H9 (cell line): ENCODE measurements at regions not wholly inside any gene's neighbourhood (a gene's known extent, or its start where the extent isn't known, plus 50 kb on each side); places are given as distances from the start of the nearest gene placed in this dataset.

Experiments
- DNase-seq: peaks from one replicate; pipeline ENCODE4 v3.0.0-alpha.2; 2017
- H2AFZ ChIP-seq: one replicate; pipeline ENCODE4 v1.6.1; 2013; ENCODE audit warnings: mild to moderate bottlenecking, low read length, control low read depth, moderate library complexity
- H2AK5ac ChIP-seq: 2 replicates; pipeline ENCODE4 v1.6.1; 2013; ENCODE audit warnings: low read length, control low read depth, mixed read lengths; ENCODE audit not compliant: insufficient read length
- H2BK120ac ChIP-seq: one replicate; pipeline ENCODE4 v1.6.1; 2013; ENCODE audit warnings: low read depth, mild to moderate bottlenecking, low read length, control low read depth, inconsistent platforms; ENCODE audit not compliant: poor library complexity, severe bottlenecking
- H2BK12ac ChIP-seq: 2 replicates; pipeline ENCODE4 v1.6.1; 2013; ENCODE audit warnings: low read length, control low read depth, mixed read lengths, low read depth; ENCODE audit not compliant: insufficient read length
- H2BK15ac ChIP-seq: 2 replicates; pipeline ENCODE4 v1.6.1; 2013; ENCODE audit warnings: low read depth, low read length, control low read depth
- H2BK20ac ChIP-seq: one replicate; pipeline ENCODE4 v1.6.1; 2013; ENCODE audit warnings: low read depth, mild to moderate bottlenecking, low read length, control low read depth, inconsistent platforms; ENCODE audit not compliant: poor library complexity, severe bottlenecking
- H2BK5ac ChIP-seq: 2 replicates; pipeline ENCODE4 v1.6.1; 2013; ENCODE audit warnings: low read length, control low read depth, mixed read lengths; ENCODE audit not compliant: insufficient read length
- H3K14ac ChIP-seq: 2 replicates; pipeline ENCODE4 v1.6.1; 2013; ENCODE audit warnings: low read length, control low read depth; ENCODE audit not compliant: insufficient read depth
- H3K18ac ChIP-seq: 2 replicates; pipeline ENCODE4 v1.6.1; 2013; ENCODE audit warnings: low read depth, mild to moderate bottlenecking, mixed read lengths, low read length, control low read depth; ENCODE audit not compliant: insufficient read length
- H3K23ac ChIP-seq: 2 replicates; pipeline ENCODE4 v1.6.1; 2013; ENCODE audit warnings: low read length, control low read depth, mixed read lengths, low read depth; ENCODE audit not compliant: insufficient read length
- H3K23me2 ChIP-seq: 2 replicates; pipeline ENCODE4 v1.6.1; 2013; ENCODE audit warnings: low read depth, mild to moderate bottlenecking, mixed read lengths, low read length, control low read depth; ENCODE audit not compliant: insufficient read length, poor library complexity, severe bottlenecking
- H3K27ac ChIP-seq: 2 replicates; pipeline ENCODE4 v1.5.1; 2013; ENCODE audit warnings: low read length, control low read depth, mixed read lengths, low read depth; ENCODE audit not compliant: insufficient read length
- H3K27me3 ChIP-seq: 2 replicates; pipeline ENCODE4 v1.6.1; 2013; ENCODE audit warnings: low read length, control low read depth, inconsistent platforms; ENCODE audit not compliant: insufficient read depth
- H3K4ac ChIP-seq: 2 replicates; pipeline ENCODE4 v1.6.1; 2013; ENCODE audit warnings: low read depth, mild to moderate bottlenecking, control low read depth, inconsistent platforms, low read length, moderate library complexity
- H3K4me1 ChIP-seq: 2 replicates; pipeline ENCODE4 v1.6.1; 2013; ENCODE audit warnings: low read length, control low read depth, inconsistent platforms; ENCODE audit not compliant: insufficient read depth
- H3K4me2 ChIP-seq: 2 replicates; pipeline ENCODE4 v1.6.1; 2013; ENCODE audit warnings: low read length, control low read depth, mixed read lengths; ENCODE audit not compliant: insufficient read length, insufficient read depth
- H3K56ac ChIP-seq: 2 replicates; pipeline ENCODE4 v1.6.1; 2013; ENCODE audit warnings: low read depth, mild to moderate bottlenecking, mixed read lengths, low read length, control low read depth; ENCODE audit not compliant: insufficient read length
- H3K79me1 ChIP-seq: 2 replicates; pipeline ENCODE4 v1.6.1; 2013; ENCODE audit warnings: low read depth, mild to moderate bottlenecking, moderate library complexity, low read length, control low read depth, inconsistent platforms; ENCODE audit not compliant: insufficient read depth, poor library complexity, severe bottlenecking
- H3K79me2 ChIP-seq: 2 replicates; pipeline ENCODE4 v1.6.1; 2013; ENCODE audit warnings: low read length, control low read depth, inconsistent platforms; ENCODE audit not compliant: insufficient read depth
- H3K9ac ChIP-seq: 2 replicates; pipeline ENCODE4 v1.6.1; 2013; ENCODE audit warnings: low read length, control low read depth, mixed read lengths; ENCODE audit not compliant: insufficient read length; ENCODE audit errors: extremely low read depth
- H3K9me3 ChIP-seq: one replicate; pipeline ENCODE4 v1.6.1; 2013; ENCODE audit warnings: low read depth, low read length, inconsistent platforms; ENCODE audit not compliant: control insufficient read depth
- H3T11ph ChIP-seq: one replicate; pipeline ENCODE4 v1.6.1; 2013; ENCODE audit warnings: mild to moderate bottlenecking, low read length, control low read depth, inconsistent platforms
- H4K20me1 ChIP-seq: one replicate; pipeline ENCODE4 v1.6.1; 2013; ENCODE audit not compliant: control insufficient read depth, insufficient read length, insufficient read depth
- H4K5ac ChIP-seq: 2 replicates; pipeline ENCODE4 v1.6.1; 2013; ENCODE audit warnings: low read depth, mild to moderate bottlenecking, mixed read lengths, low read length, control low read depth; ENCODE audit not compliant: insufficient read length
- H4K8ac ChIP-seq: replicated peaks from 2 replicates; pipeline ENCODE4 v1.6.1; 2013; ENCODE audit warnings: low read length, control low read depth, mixed read lengths, low read depth; ENCODE audit not compliant: insufficient read length
- H4K91ac ChIP-seq: 2 replicates; pipeline ENCODE4 v1.6.1; 2013; ENCODE audit warnings: low read depth, mild to moderate bottlenecking, moderate library complexity, mixed read lengths, low read length, control low read depth; ENCODE audit not compliant: insufficient read length
- H3K27ac Mint-ChIP-seq, 3 experiments: 2 replicates in 2 of 3; 3 replicates in 1 of 3; pipeline ENCODE4 v1.8.0; 2020 to 2021; ENCODE audit warnings: mixed read lengths in 3 of 3, mild to moderate bottlenecking in 1 of 3, moderate library complexity in 1 of 3
- H3K27me3 Mint-ChIP-seq: 2 replicates; pipeline ENCODE4 v1.8.0; 2021; ENCODE audit warnings: low read depth, mild to moderate bottlenecking, moderate library complexity, mixed read lengths
- H3K36me3 Mint-ChIP-seq, 3 experiments: 2 replicates in 2 of 3; 3 replicates in 1 of 3; pipeline ENCODE4 v1.8.0; 2020 to 2021; ENCODE audit warnings: low read depth in 3 of 3, mixed read lengths in 3 of 3; ENCODE audit not compliant: insufficient read depth in 1 of 3
- H3K4me1 Mint-ChIP-seq, 2 experiments: 2 replicates each; pipeline ENCODE4 v1.8.0; 2020; ENCODE audit warnings: mixed read lengths in 2 of 2
- H3K4me3 Mint-ChIP-seq, 2 experiments: 2 replicates in 1 of 2; 3 replicates in 1 of 2; pipeline ENCODE4 v1.8.0; 2020 to 2021; ENCODE audit warnings: mild to moderate bottlenecking in 2 of 2, mixed read lengths in 2 of 2, moderate library complexity in 1 of 2
- H3K9me3 Mint-ChIP-seq, 2 experiments: 2 replicates in 1 of 2; 3 replicates in 1 of 2; pipeline ENCODE4 v1.8.0; 2020; ENCODE audit warnings: mild to moderate bottlenecking in 2 of 2, mixed read lengths in 2 of 2, moderate library complexity in 1 of 2
- CTCF ChIP-seq: fragments of 200-600 bp; sonication (generic); conservative IDR thresholded peaks from 3 replicates; pipeline ENCODE4 v1.8.0; 2021; ENCODE audit warnings: antibody characterized with exemption, mild to moderate bottlenecking
- WGBS: extraction: QIAGEN DNeasy Blood & Tissue Kit; methylation state at CpG from one replicate; pipeline ENCODE4 v1.1.7; 2013; ENCODE audit warnings: missing lambda C conversion rate, low lambda C conversion rate, mixed read lengths; ENCODE audit not compliant: insufficient read length; ENCODE audit errors: extremely low coverage; 5-methylcytosine and 5-hydroxymethylcytosine counted together

GRCh38 chr4:24102621-24103020, 212.8 kb upstream of the PPARGC1A start:
- H2BK20ac ChIP-seq: no peak overlapping the region
- H2BK15ac ChIP-seq: no peak overlapping the region
- no CpG with 5 or more reads among the region's 4 CpGs for WGBS
- no peaks in the 10 kb centered on the region for H3K4me1 ChIP-seq
- H4K5ac ChIP-seq: no peak overlapping the region
- H3K27ac ChIP-seq: no peak overlapping the region
- no peak overlapping the region for H3K14ac ChIP-seq
- H3K23ac ChIP-seq: no peak overlapping the region
- Mint-ChIP-seq H3K36me3 (no peaks in the 10 kb centered on the region), H3K9me3 (no peaks in the 10 kb centered on the region), H3K27me3 (no peaks in the 10 kb centered on the region; the same call in none of the 2 replicates), H3K4me3 (no peak overlapping the region), H3K27ac (no peak overlapping the region), H3K4me1 (peaks cover 0 to 8% of the 10 kb centered on the region in 2 experiments; a peak in 1 of 4 replicates)
- TF ChIP-seq CTCF: no peak
- no peak overlapping the region for H3T11ph ChIP-seq
- H3K9ac ChIP-seq: no peak overlapping the region
- H4K8ac ChIP-seq: no peak overlapping the region
- H3K56ac ChIP-seq: no peak overlapping the region
- H3K79me2 ChIP-seq: no peaks in the 10 kb centered on the region
- no peak overlapping the region for H2BK5ac ChIP-seq
- H3K79me1 ChIP-seq: no peaks in the 10 kb centered on the region
- no peak overlapping the region for H3K18ac ChIP-seq
- no peak for DNase-seq
- no peak overlapping the region for H3K4ac ChIP-seq
- no peaks in the 10 kb centered on the region for H3K27me3 ChIP-seq
- H3K4me2 ChIP-seq: no peak overlapping the region
- no peaks in the 10 kb centered on the region for H4K20me1 ChIP-seq
- no peak overlapping the region for H2AK5ac ChIP-seq
- H3K23me2 ChIP-seq: no peaks in the 10 kb centered on the region
- H4K91ac ChIP-seq: no peak overlapping the region
- no peak overlapping the region for H2BK120ac ChIP-seq
- H2BK12ac ChIP-seq: no peak overlapping the region
- no peaks in the 10 kb centered on the region for H3K9me3 ChIP-seq
- H2AFZ ChIP-seq: no peak overlapping the region
